ENCODE measurements at regions not wholly inside any gene's neighbourhood (a gene's known extent, or its start where the extent isn't known, plus 50 kb on each side); places are given as distances from the start of the nearest gene placed in this dataset.

- WGBS (ENCODE audit: insufficient coverage, insufficient replicate concordance, low lambda C conversion rate, missing lambda C conversion rate) = 56% methylated on average over 4 of the region's 4 CpGs
- no peaks in the 10 kb centered on the region for H3K79me2 ChIP-seq (ENCODE audit: control insufficient read depth, insufficient read depth, low read length)
- intact Hi-C loops (cut with micrococcal nuclease; ENCODE audit: unreplicated experiment) = no loop called here
- CTCF ChIA-PET = no interaction called here
- TF ChIP-seq YY1 (IDR thresholded peaks at IDR 0.05; ENCODE audit: low read depth, low read length) = 0 out of 2 replicates have a peak, but pooled peaks have one; percentile 23
- no peak for TF ChIP-seq EZH2 (IDR thresholded peaks at IDR 0.05; ENCODE audit: borderline replicate concordance, control insufficient read depth, low read depth, low read length)
- no peak for DNase-seq (ENCODE audit: low read depth, low spot score)
- H3K9ac ChIP-seq (ENCODE audit: control insufficient read depth, insufficient read depth, low read length) = no peak overlapping the region
- no peaks in the 10 kb centered on the region for H3K36me3 ChIP-seq (ENCODE audit: control insufficient read depth in 2 of 2, insufficient read depth in 2 of 2, low read length in 1 of 2)
- FAIRE-seq = no peak
- no peak overlapping the region for H3K4me2 ChIP-seq (ENCODE audit: control insufficient read depth, insufficient read depth)
- H3K27ac ChIP-seq (ENCODE audit: control insufficient read depth, insufficient read depth) = no peak overlapping the region
- POLR2A ChIA-PET = no interaction called here
- H3K9me3 ChIP-seq (replicated peaks; ENCODE audit: control insufficient read depth, insufficient read depth, low read length) = no peaks in the 10 kb centered on the region
- SMC1A ChIA-PET (ENCODE audit: uncharacterized antibody, unreplicated experiment) = interaction anchor here (0.8 kb wide), 1 partner anchor 42 kb away, joined by 3 read pairs; no protein-coding TSS in a partner anchor
- H3K4me3 ChIP-seq = no peak overlapping the region
- in situ Hi-C loops (cut with MboI) = no loop called here
- no peak for ATAC-seq
- no TSS peak for BruUV-seq (replicated peaks)
- no peak overlapping the region for H2AFZ ChIP-seq (ENCODE audit: control insufficient read depth, low read depth, low read length)
- RAD21 ChIA-PET (ENCODE audit: unreplicated experiment) = no interaction called here
- no peaks in the 10 kb centered on the region for H3K4me1 ChIP-seq (ENCODE audit: control insufficient read depth, insufficient read depth, low read length)
- H4K20me1 ChIP-seq (ENCODE audit: control insufficient read depth, insufficient read depth) = no peaks in the 10 kb centered on the region
- no peaks in the 10 kb centered on the region for H3K27me3 ChIP-seq (replicated peaks in 1 of 2; ENCODE audit: control insufficient read depth in 2 of 2, insufficient read depth in 2 of 2, low read length in 1 of 2)
Observed at GRCh38 chr7:120186688-120187087, 86.3 kb upstream of the KCND2 start.

GRCh38 chr7:120189623-120190022 lies 83.4 kb upstream of the KCND2 start:
- ATAC-seq (no peak), FAIRE-seq (no peak), DNase-seq (ENCODE audit: low read depth, low spot score) (no peak)
- Histone ChIP-seq H3K36me3 (ENCODE audit: control insufficient read depth in 2 of 2, insufficient read depth in 2 of 2, low read length in 1 of 2) (no peaks in the 10 kb centered on the region), H3K79me2 (ENCODE audit: control insufficient read depth, insufficient read depth, low read length) (no peaks in the 10 kb centered on the region), H3K27ac (ENCODE audit: control insufficient read depth, insufficient read depth) (no peak overlapping the region), H3K4me3 (no peak overlapping the region), H3K9ac (ENCODE audit: control insufficient read depth, insufficient read depth, low read length) (no peak overlapping the region), H3K27me3 (replicated peaks in 1 of 2; ENCODE audit: control insufficient read depth in 2 of 2, insufficient read depth in 2 of 2, low read length in 1 of 2) (no peaks in the 10 kb centered on the region), H3K4me1 (ENCODE audit: control insufficient read depth, insufficient read depth, low read length) (no peaks in the 10 kb centered on the region), H3K4me2 (ENCODE audit: control insufficient read depth, insufficient read depth) (no peak overlapping the region), H3K9me3 (replicated peaks; ENCODE audit: control insufficient read depth, insufficient read depth, low read length) (no peaks in the 10 kb centered on the region), H2AFZ (ENCODE audit: control insufficient read depth, low read depth, low read length) (no peak overlapping the region), H4K20me1 (ENCODE audit: control insufficient read depth, insufficient read depth) (no peaks in the 10 kb centered on the region)
- SMC1A ChIA-PET (ENCODE audit: uncharacterized antibody, unreplicated experiment) = no interaction called here
- in situ Hi-C loops (cut with MboI) = no loop called here
- no TSS peak for BruUV-seq (replicated peaks)
- intact Hi-C loops (cut with micrococcal nuclease; ENCODE audit: unreplicated experiment) = loop anchor here (10.0 kb wide), 1 partner anchor 365 kb away; no protein-coding TSS in a partner anchor
- POLR2A ChIA-PET = no interaction called here
- CTCF ChIA-PET = interaction anchor here (1.5 kb wide), 1 partner anchor 366 kb away, joined by 3 read pairs; no protein-coding TSS in a partner anchor
- RAD21 ChIA-PET (ENCODE audit: unreplicated experiment) = no interaction called here
- no peak for TF ChIP-seq ELK1 (IDR thresholded peaks at IDR 0.05; ENCODE audit: low read depth, low read length)
- TF ChIP-seq SREBF1 (IDR thresholded peaks at IDR 0.05; ENCODE audit: low read length) = no peak
- TF ChIP-seq TAF1 (IDR thresholded peaks at IDR 0.05; ENCODE audit: borderline replicate concordance, low read depth, low read length) = no peak
- no peak for TF ChIP-seq ZSCAN29 (IDR thresholded peaks at IDR 0.05)
- no peak for TF ChIP-seq KAT2A (conservative IDR thresholded peaks at IDR 0.05; ENCODE audit: control insufficient read depth, low read depth, low read length)
- TF ChIP-seq BCL3 (IDR thresholded peaks at IDR 0.05; ENCODE audit: borderline replicate concordance, insufficient read depth, low read depth, low read length, poor library complexity, severe bottlenecking) = no peak
- no peak for TF ChIP-seq EZH2 (IDR thresholded peaks at IDR 0.05; ENCODE audit: borderline replicate concordance, control insufficient read depth, low read depth, low read length)
- no peak for TF ChIP-seq RELA (IDR thresholded peaks at IDR 0.05; ENCODE audit: borderline replicate concordance, partially characterized antibody)
- TF ChIP-seq SUZ12 (IDR thresholded peaks at IDR 0.05; ENCODE audit: unreplicated experiment) = no peak
- TF ChIP-seq EP300 (IDR thresholded peaks at IDR 0.05; ENCODE audit: borderline replicate concordance in 1 of 2, control insufficient read depth in 1 of 2, low read depth in 2 of 2, low read length in 2 of 2) = no peak
- TF ChIP-seq ZBTB11 (CRISPR knock-in tag; IDR thresholded peaks at IDR 0.05) = no peak
